ENCODE measurements at regions not wholly inside any gene's neighbourhood (a gene's known extent, or its start where the extent isn't known, plus 50 kb on each side); places are given as distances from the start of the nearest gene placed in this dataset.

DNA sequence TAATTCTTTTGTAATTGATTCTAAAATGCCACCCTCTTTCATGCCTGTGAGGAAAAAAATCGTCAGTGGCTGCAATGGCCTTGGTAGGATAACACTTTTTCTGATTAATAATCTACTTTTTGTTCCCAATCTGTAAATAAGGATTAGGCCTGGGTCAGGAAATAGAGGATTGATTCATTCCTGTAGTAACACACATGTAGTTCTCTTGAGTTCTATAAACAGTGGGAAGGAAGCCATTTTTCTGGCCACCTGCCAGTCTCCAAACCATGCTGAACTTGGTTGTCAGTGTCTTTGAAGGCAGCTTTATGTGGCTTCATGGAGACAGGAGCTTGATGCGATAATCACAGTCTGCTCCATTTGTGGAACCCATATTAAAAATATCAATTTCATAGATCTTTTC is 169.3 kb upstream of the NFE2L3 start:
- no peak overlapping the region for H3K4me3 Mint-ChIP-seq
- no peak for DNase-seq
- no peaks in the 10 kb centered on the region for H3K36me3 Mint-ChIP-seq (ENCODE audit: low read depth)
- no peak for ATAC-seq
- peaks cover 8% of the 10 kb centered on the region for H3K27me3 Mint-ChIP-seq
- no peak overlapping the region for H3K27ac Mint-ChIP-seq
- CTCF ChIA-PET, result no interaction called here
- no peaks in the 10 kb centered on the region for H3K9me3 Mint-ChIP-seq
- H3K4me1 Mint-ChIP-seq (ENCODE audit: low read depth), result no peaks in the 10 kb centered on the region
- POLR2A ChIA-PET, result no interaction called here
- intact Hi-C loops (cut with micrococcal nuclease), result no loop called here
- TF ChIP-seq, protein P1, sequence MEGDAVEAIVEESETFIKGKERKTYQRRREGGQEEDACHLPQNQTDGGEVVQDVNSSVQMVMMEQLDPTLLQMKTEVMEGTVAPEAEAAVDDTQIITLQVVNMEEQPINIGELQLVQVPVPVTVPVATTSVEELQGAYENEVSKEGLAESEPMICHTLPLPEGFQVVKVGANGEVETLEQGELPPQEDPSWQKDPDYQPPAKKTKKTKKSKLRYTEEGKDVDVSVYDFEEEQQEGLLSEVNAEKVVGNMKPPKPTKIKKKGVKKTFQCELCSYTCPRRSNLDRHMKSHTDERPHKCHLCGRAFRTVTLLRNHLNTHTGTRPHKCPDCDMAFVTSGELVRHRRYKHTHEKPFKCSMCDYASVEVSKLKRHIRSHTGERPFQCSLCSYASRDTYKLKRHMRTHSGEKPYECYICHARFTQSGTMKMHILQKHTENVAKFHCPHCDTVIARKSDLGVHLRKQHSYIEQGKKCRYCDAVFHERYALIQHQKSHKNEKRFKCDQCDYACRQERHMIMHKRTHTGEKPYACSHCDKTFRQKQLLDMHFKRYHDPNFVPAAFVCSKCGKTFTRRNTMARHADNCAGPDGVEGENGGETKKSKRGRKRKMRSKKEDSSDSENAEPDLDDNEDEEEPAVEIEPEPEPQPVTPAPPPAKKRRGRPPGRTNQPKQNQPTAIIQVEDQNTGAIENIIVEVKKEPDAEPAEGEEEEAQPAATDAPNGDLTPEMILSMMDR (IDR thresholded peaks at IDR 0.05), result no peak

DNA sequence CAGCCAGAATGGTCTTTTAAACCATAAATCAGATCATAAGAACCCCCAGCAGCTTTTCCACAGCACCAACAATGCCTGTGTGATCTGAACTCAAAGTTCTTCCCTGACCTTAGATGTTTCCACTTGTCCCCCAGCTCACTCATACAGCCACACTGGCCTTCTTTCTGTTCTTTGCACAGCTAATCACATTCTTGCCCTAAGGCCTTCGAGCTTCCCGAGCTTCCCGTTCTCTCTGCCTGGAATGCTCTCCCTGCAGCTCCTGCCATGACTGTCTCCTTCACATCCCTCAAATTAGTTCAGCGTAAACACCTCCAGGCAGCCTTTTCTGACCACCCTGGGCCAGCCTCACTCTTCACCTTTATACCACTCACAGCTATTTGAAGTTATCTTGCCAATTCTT is 166.8 kb upstream of the NFE2L3 start:
- no peak overlapping the region for H3K4me3 Mint-ChIP-seq
- ATAC-seq, result no peak
- no peaks in the 10 kb centered on the region for H3K36me3 Mint-ChIP-seq (ENCODE audit: low read depth)
- intact Hi-C loops (cut with micrococcal nuclease), result no loop called here
- H3K4me1 Mint-ChIP-seq (ENCODE audit: low read depth), result no peaks in the 10 kb centered on the region
- no peak for DNase-seq
- CTCF ChIA-PET, result interaction anchor here (1.0 kb wide), 1 partner anchor 92 kb away, joined by 5 read pairs; no protein-coding TSS in a partner anchor
- peaks cover 8% of the 10 kb centered on the region for H3K27me3 Mint-ChIP-seq
- H3K27ac Mint-ChIP-seq, result no peak overlapping the region
- POLR2A ChIA-PET, result no interaction called here
- TF ChIP-seq, protein P1 (IDR thresholded peaks at IDR 0.05), result no peak
- H3K9me3 Mint-ChIP-seq, result no peaks in the 10 kb centered on the region

DNA sequence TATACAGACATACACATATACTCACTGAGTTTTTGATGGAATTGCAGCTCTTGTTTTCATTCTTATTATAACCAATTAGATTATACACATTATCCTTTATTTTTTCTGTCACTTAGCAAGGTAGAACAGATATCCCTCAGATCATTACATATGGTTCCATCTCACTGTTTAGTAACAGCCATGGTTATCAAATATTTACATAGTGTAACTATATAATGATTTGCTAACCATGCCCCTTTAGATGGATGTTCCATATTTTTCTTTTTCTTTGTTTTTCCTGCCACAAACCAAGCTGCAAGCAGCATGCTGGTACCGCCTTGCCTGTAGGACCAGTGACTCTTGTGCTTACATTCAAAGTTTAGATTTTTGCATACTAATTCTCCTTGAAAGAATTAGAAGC is 163.4 kb upstream of the NFE2L3 start:
- POLR2A ChIA-PET, result interaction anchor here (1.2 kb wide), 1 partner anchor 29 kb away, joined by 3 read pairs; no protein-coding TSS in a partner anchor
- no peaks in the 10 kb centered on the region for H3K9me3 Mint-ChIP-seq
- ATAC-seq (no peak), DNase-seq (no peak)
- intact Hi-C loops (cut with micrococcal nuclease), result no loop called here
- TF ChIP-seq, protein P1 (IDR thresholded peaks at IDR 0.05), result no peak
- no peaks in the 10 kb centered on the region for H3K4me1 Mint-ChIP-seq (ENCODE audit: low read depth)
- peaks cover 8% of the 10 kb centered on the region for H3K27me3 Mint-ChIP-seq
- H3K36me3 Mint-ChIP-seq (ENCODE audit: low read depth), result no peaks in the 10 kb centered on the region
- CTCF ChIA-PET, result interaction anchor here (1.8 kb wide), 1 partner anchor 96 kb away, joined by 5 read pairs; no protein-coding TSS in a partner anchor
- H3K4me3 Mint-ChIP-seq, result no peak overlapping the region
- H3K27ac Mint-ChIP-seq, result no peak overlapping the region

DNA sequence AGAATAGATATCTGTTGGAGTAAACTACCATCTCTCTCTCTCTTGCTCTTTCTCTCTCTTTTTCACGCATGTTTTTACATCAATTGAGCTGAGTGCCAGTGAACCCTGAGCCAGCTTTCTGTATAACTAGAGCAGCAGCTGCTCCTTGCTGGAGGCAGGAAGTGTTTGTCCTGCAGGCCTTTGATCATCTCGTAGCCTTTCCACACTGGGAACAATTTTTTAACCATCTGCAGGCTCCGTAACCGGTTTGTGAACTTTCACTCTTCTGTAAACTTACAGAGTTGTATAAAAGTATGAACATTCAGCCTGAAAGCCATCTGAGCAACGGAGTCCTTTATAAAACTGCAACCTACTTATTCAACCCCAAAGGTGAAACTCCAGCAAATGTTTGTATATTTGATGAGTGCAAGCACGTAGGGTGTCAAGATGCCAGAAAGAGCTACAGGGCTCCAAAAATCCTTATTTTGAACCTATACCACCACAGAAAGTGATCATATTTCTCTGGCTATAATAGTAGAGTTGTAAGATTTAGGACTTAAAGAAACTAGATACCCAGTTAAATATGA is 162.8 kb upstream of the NFE2L3 start:
- intact Hi-C loops (cut with micrococcal nuclease), result no loop called here
- H3K9me3 Mint-ChIP-seq, result no peaks in the 10 kb centered on the region
- no peaks in the 10 kb centered on the region for H3K4me1 Mint-ChIP-seq (ENCODE audit: low read depth)
- CTCF ChIA-PET, result interaction anchor here (1.8 kb wide), 1 partner anchor 96 kb away, joined by 5 read pairs; no protein-coding TSS in a partner anchor
- H3K27me3 Mint-ChIP-seq, result peaks cover 9% of the 10 kb centered on the region
- DNase-seq (no peak), ATAC-seq (no peak)
- H3K27ac Mint-ChIP-seq, result no peak overlapping the region
- H3K36me3 Mint-ChIP-seq (ENCODE audit: low read depth), result no peaks in the 10 kb centered on the region
- POLR2A ChIA-PET, result interaction anchor here (1.2 kb wide), 1 partner anchor 30 kb away, joined by 3 read pairs; no protein-coding TSS in a partner anchor
- no peak overlapping the region for H3K4me3 Mint-ChIP-seq
- TF ChIP-seq, protein P1 (IDR thresholded peaks at IDR 0.05), result no peak

DNA sequence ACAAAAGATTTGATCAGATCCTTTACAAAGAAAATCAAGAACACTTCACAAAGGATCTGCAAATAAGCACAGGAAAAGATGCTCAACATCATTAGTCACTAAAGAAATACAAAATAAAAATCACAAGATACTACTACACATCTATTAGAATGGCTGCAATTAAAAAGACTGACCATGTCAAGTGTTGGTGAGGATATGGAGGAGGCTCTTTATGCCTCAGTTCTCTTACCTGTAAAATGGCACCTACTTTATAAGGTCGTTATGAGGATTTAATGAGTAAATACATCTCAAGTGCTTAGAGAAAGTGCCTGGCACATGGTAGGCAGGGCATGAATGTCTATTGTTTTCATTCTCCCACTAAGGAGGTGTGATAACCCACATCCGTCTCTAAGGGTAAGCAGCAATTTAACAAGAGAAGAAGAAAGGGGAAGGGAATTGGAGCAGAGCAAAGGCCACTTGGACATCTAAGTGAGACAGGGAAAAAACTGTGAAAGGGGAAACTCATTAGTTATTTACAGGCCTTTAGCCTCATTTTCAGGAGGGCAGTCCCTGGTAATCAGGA is 157.5 kb upstream of the NFE2L3 start:
- TF ChIP-seq, protein P1 (IDR thresholded peaks at IDR 0.05), result no peak
- no peak overlapping the region for H3K4me3 Mint-ChIP-seq
- peaks cover 7% of the 10 kb centered on the region for H3K27me3 Mint-ChIP-seq
- H3K4me1 Mint-ChIP-seq (ENCODE audit: low read depth), result no peaks in the 10 kb centered on the region
- DNase-seq (no peak), ATAC-seq (no peak)
- POLR2A ChIA-PET, result no interaction called here
- no peaks in the 10 kb centered on the region for H3K9me3 Mint-ChIP-seq
- intact Hi-C loops (cut with micrococcal nuclease), result no loop called here
- H3K36me3 Mint-ChIP-seq (ENCODE audit: low read depth), result no peaks in the 10 kb centered on the region
- H3K27ac Mint-ChIP-seq, result no peak overlapping the region
- CTCF ChIA-PET, result no interaction called here

All from activated CD8-positive, alpha-beta T cell treated with anti-CD3 and anti-CD28 coated beads for 36 hours (primary cell).